BLaER1 (cell line): ENCODE measurements at regions not wholly inside any gene's neighbourhood (a gene's known extent, or its start where the extent isn't known, plus 50 kb on each side); places are given as distances from the start of the nearest gene placed in this dataset.
A peak's percentile ranks its signal among the peaks of the same experiment; 100 is the strongest.
"Not testable (repeated sequence)": the region's sequence is repeated elsewhere in the genome, so short reads cannot be mapped to it uniquely, and the experiment has no call there.

Experiments used
- H3K27ac ChIP-seq: shearing (Covaris generic); formaldehyde crosslinking; 2 replicates; pipeline ENCODE4 v1.8.1; 2022
- H3K27me3 ChIP-seq: shearing (Covaris generic); formaldehyde crosslinking; 2 replicates; pipeline ENCODE4 v1.8.1; 2022
- H3K36me3 ChIP-seq: shearing (Covaris generic); formaldehyde crosslinking; 2 replicates; pipeline ENCODE4 v1.8.1; 2022
- H3K4me1 ChIP-seq: shearing (Covaris generic); formaldehyde crosslinking; 2 replicates; pipeline ENCODE4 v1.8.1; 2022
- H3K4me2 ChIP-seq: shearing (Covaris generic); formaldehyde crosslinking; 2 replicates; pipeline ENCODE4 v1.8.1; 2022
- H3K4me3 ChIP-seq: shearing (Covaris generic); formaldehyde crosslinking; 2 replicates; pipeline ENCODE4 v1.8.1; 2022
- H3K9ac ChIP-seq: shearing (Covaris generic); formaldehyde crosslinking; 2 replicates; pipeline ENCODE4 v1.8.1; 2022
- H3K9me3 ChIP-seq: shearing (Covaris generic); formaldehyde crosslinking; 2 replicates; pipeline ENCODE4 v1.8.1; 2022
- H4K20me1 ChIP-seq: shearing (Covaris generic); formaldehyde crosslinking; 2 replicates; pipeline ENCODE4 v1.8.1; 2022
- Cebpa-rat ChIP-seq: shearing (Covaris generic); IDR thresholded peaks from 2 replicates; pipeline ENCODE4 v1.8.1; 2022

- no peak overlapping the region for H3K4me2 ChIP-seq
- H3K36me3 ChIP-seq: no peaks in the 10 kb centered on the region
- no peaks in the 10 kb centered on the region for H4K20me1 ChIP-seq
- H3K9ac ChIP-seq: no peak overlapping the region
- H3K27me3 ChIP-seq: peaks cover 15% of the 10 kb centered on the region
- H3K4me3 ChIP-seq: no peak overlapping the region
- no peak for TF ChIP-seq Cebpa-rat
- peaks cover 7% of the 10 kb centered on the region; the same call in 1 of the 2 replicates for H3K4me1 ChIP-seq
- H3K9me3 ChIP-seq: no peaks in the 10 kb centered on the region
- H3K27ac ChIP-seq: no peak overlapping the region
Measured at GRCh38 chr1:22208268-22208972, 65.5 kb upstream of the WNT4 start.

DNA sequence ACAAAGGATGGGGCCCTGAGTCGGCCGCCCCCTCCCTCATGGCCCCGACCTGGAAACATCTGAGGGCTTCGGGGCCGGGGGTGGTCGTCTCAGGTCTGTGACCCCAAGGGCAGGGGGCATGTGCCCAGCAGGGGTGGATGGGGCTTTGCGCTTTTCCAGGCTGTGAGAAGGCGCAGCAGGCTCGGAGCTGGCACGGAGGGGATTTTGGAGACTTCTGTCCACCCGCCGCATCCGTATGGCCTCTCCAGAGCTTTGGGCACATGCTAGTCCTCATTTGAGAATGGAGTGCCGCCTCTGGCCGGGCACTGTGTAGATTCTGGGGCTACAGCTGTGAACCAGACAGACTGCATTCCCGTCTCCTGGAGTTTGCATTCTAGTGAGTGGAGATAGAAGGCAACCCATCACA lies 66.1 kb upstream of the WNT4 start:
- Histone ChIP-seq H3K9ac (no peak overlapping the region), H3K4me3 (no peak overlapping the region), H4K20me1 (no peaks in the 10 kb centered on the region), H3K9me3 (no peaks in the 10 kb centered on the region), H3K4me2 (no peak overlapping the region), H3K4me1 (peaks cover 7% of the 10 kb centered on the region; the same call in 1 of the 2 replicates), H3K36me3 (no peaks in the 10 kb centered on the region), H3K27me3 (peaks cover 15% of the 10 kb centered on the region), H3K27ac (no peak overlapping the region)
- no peak for TF ChIP-seq Cebpa-rat

DNA sequence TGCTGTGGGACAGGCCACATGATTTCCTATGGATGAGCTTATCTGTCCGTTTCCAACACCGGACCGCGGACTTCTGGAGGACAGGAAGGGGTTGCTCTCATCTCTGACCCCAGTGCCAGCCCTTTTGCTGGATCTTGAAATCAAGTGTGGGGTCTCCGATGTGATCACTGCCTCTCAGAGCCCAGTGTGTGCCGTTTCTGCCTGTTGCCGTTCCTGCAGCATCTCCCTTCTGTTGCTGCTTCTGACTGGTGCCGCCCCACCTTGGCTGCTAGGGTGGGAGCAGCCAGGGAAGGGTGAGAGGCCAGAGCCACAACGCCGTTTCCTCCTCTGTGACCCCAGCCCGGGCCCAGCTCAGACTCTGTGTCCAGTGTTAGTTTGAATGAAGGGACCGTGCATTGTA lies 67.3 kb upstream of the WNT4 start:
- Histone ChIP-seq H3K9ac (no peak overlapping the region), H3K4me1 (peaks cover 7% of the 10 kb centered on the region; the same call in 1 of the 2 replicates), H3K4me2 (no peak overlapping the region), H3K4me3 (no peak overlapping the region), H3K9me3 (no peaks in the 10 kb centered on the region), H3K27ac (no peak overlapping the region), H3K36me3 (no peaks in the 10 kb centered on the region), H4K20me1 (no peaks in the 10 kb centered on the region), H3K27me3 (peaks cover 15% of the 10 kb centered on the region)
- TF ChIP-seq Cebpa-rat: no peak

DNA sequence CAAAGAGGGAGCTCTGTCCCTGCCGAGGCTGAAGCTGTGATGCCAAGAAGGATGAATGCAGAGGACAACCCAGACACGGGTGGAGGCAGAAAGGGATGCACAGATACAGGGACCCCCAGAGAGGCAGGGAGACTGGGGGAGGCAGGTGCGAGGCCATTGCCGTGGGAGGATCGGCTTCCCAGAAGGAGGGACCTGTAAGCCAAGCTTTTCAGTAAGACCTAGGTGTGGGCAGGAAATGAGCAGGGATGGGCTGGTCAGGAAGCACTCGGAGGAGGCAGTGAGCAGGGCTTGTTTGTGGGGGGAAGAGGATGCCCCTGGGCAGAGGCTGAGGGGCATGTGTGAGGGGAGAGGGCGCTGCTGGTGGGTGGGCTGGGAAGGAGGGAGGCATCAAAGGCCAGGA lies 67.7 kb upstream of the WNT4 start:
- Histone ChIP-seq H3K27me3 (peaks cover 15% of the 10 kb centered on the region), H3K4me2 (no peak overlapping the region), H3K4me1 (peaks cover 7% of the 10 kb centered on the region; the same call in 1 of the 2 replicates), H3K9ac (no peak overlapping the region), H3K27ac (no peak overlapping the region), H3K4me3 (no peak overlapping the region), H4K20me1 (no peaks in the 10 kb centered on the region), H3K36me3 (no peaks in the 10 kb centered on the region), H3K9me3 (no peaks in the 10 kb centered on the region)
- no peak for TF ChIP-seq Cebpa-rat

DNA sequence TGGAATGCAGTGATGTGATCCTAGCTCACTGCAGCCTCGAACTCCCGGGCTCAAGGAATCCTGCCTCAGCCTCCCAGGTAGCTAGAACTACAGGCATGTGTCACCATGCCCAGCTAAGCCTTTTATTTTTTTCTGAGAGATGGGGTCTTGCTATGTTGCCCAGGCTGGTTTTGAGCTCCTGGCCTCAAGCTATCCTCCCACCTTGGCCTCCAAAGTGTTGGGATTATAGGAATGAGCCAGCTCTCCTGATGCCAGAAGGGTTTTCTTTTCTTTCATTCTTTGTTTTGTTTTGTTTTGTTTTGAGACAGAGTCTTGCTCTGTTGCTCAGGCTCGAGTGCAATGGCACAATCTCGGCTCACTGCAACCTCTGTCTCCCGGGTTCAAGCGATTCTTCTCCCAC lies 68.6 kb upstream of the WNT4 start:
- H4K20me1 ChIP-seq, H3K9me3 ChIP-seq, H3K9ac ChIP-seq, H3K4me2 ChIP-seq, H3K27ac ChIP-seq, H3K4me1 ChIP-seq, H3K4me3 ChIP-seq, H3K36me3 ChIP-seq: not testable (repeated sequence)
- H3K27me3 ChIP-seq: peaks cover 15% of the 10 kb centered on the region

DNA sequence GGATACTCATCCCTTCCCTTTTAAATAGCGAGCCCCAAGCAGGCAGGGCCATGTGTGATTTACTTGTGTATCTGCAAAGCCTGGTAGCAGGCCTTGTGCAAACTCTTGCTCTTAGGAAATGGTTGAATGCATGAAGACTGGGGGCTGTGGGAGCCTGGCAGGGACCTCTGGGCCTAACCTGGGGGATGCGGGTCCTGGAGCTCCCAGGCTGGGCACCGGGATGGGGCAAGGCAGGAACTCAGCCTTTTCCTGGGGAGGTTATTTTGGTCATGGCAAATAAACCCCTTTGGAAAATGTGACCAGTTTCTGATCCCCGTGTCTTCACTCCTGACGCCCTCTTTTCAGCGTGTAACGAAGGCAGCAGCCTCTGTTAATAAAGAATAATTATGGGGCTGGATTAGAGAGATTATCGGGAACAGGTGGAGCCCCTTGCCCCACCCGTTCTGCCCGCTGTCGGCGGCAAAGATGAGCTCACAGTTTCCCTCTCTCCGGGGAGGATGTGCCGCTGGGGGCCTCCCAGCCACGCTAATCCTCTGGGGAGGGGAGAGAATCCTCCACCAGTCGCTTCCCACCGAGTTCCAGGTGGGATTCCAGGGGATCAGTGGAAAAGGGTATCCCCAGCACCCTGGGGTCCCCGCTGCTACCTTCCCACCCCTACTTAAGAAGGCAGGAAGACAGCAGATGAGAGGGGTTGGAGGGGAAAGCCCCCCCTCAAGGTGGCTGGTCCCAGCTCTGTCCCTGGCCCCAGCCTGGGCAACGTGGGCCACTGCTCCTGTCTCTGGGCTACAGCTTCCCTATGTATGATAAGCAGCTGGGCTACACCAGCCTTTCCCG lies 69.7 kb upstream of the WNT4 start:
- Histone ChIP-seq H3K4me1 (peaks cover 7% of the 10 kb centered on the region; the same call in 1 of the 2 replicates), H3K36me3 (no peaks in the 10 kb centered on the region), H3K27ac (no peak overlapping the region), H3K9me3 (no peaks in the 10 kb centered on the region), H3K4me3 (no peak overlapping the region), H3K4me2 (peak overlapping the region; percentile 16; the same call in 1 of the 2 replicates), H4K20me1 (no peaks in the 10 kb centered on the region), H3K9ac (no peak overlapping the region), H3K27me3 (peaks cover 15% of the 10 kb centered on the region)
- no peak for TF ChIP-seq Cebpa-rat

GRCh38 chr1:22216210-22216883 lies 73.5 kb upstream of the WNT4 start:
- no peak for TF ChIP-seq Cebpa-rat
- H3K4me2 ChIP-seq: no peak overlapping the region
- H3K9ac ChIP-seq: no peak overlapping the region
- no peak overlapping the region for H3K4me3 ChIP-seq
- H4K20me1 ChIP-seq: no peaks in the 10 kb centered on the region
- no peaks in the 10 kb centered on the region for H3K36me3 ChIP-seq
- no peaks in the 10 kb centered on the region for H3K9me3 ChIP-seq
- H3K4me1 ChIP-seq: peaks cover 7% of the 10 kb centered on the region; the same call in 1 of the 2 replicates
- peaks cover 15% of the 10 kb centered on the region for H3K27me3 ChIP-seq
- no peak overlapping the region for H3K27ac ChIP-seq

- Histone ChIP-seq H3K4me1 (peaks cover 7% of the 10 kb centered on the region; the same call in 1 of the 2 replicates), H4K20me1 (no peaks in the 10 kb centered on the region), H3K27ac (no peak overlapping the region), H3K4me3 (no peak overlapping the region), H3K9me3 (no peaks in the 10 kb centered on the region), H3K36me3 (no peaks in the 10 kb centered on the region), H3K4me2 (no peak overlapping the region), H3K27me3 (peaks cover 12% of the 10 kb centered on the region), H3K9ac (no peak overlapping the region)
- TF ChIP-seq Cebpa-rat: no peak
Measured at GRCh38 chr1:22216966-22217365, 74.1 kb upstream of the WNT4 start.

DNA sequence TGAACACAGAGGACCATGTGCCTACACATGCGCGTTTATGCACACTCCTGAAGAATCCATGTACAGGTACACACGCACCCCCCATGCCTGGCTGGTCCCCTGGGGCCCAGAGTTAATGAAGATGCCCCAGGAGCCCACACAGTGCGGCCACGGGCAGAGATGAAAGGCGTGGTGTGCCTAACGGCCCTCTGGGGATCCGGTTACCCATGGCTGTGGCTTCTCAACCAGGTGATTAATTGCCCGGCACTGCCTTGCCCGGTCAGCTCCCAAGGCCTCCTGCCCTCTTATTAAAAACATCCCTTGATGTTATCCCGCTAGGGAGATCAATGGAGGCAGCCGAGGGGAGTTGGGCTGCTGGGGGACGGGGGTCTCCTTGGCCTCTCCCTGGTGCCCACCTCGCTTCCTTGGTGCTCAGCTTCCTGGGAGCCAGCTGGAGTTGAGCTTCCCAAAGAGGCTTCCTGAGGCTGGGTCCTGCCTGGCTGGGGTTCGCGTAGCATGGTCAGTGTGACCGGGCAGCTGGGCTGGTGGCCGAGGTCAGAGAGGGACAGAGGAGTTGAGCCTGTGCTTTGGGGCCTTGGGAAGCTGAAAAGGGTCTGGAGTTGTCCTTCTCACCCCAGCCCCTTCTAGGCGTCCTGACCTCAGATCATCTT lies 75.0 kb upstream of the WNT4 start:
- H3K4me3 ChIP-seq: no peak overlapping the region
- no peak overlapping the region for H3K4me2 ChIP-seq
- no peaks in the 10 kb centered on the region for H4K20me1 ChIP-seq
- TF ChIP-seq Cebpa-rat: no peak
- H3K27ac ChIP-seq: no peak overlapping the region
- H3K36me3 ChIP-seq: no peaks in the 10 kb centered on the region
- H3K9ac ChIP-seq: no peak overlapping the region
- H3K27me3 ChIP-seq: peaks cover 2% of the 10 kb centered on the region; the same call in 1 of the 2 replicates
- no peaks in the 10 kb centered on the region for H3K9me3 ChIP-seq
- no peaks in the 10 kb centered on the region for H3K4me1 ChIP-seq
